ENCODE measurements at regions not wholly inside any gene's neighbourhood (a gene's known extent, or its start where the extent isn't known, plus 50 kb on each side); places are given as distances from the start of the nearest gene placed in this dataset.

- no peak for DNase-seq
- Histone ChIP-seq H2AFZ (ENCODE audit: insufficient read depth, low read depth, low read length, poor library complexity, severe bottlenecking) (no peak overlapping the region), H3K27ac (ENCODE audit: low read depth in 1 of 2, low read length in 2 of 2) (no peak overlapping the region), H3K9ac (ENCODE audit: insufficient read depth, low read length, poor library complexity, severe bottlenecking) (no peak overlapping the region), H3K9me3 (replicated peaks in 1 of 2; ENCODE audit: control insufficient read depth in 1 of 2, insufficient read depth in 1 of 2, low read length in 2 of 2) (peaks cover 0 to 5% of the 10 kb centered on the region in 2 donors), H3K79me2 (ENCODE audit: insufficient read depth, low read length) (no peaks in the 10 kb centered on the region), H3K36me3 (replicated peaks in 1 of 2; ENCODE audit: control insufficient read depth in 1 of 2, insufficient read depth in 2 of 2, low read length in 2 of 2) (no peaks in the 10 kb centered on the region), H3K4me3 (replicated peaks in 1 of 3; ENCODE audit: low read depth in 2 of 3, low read length in 3 of 3) (no peak overlapping the region), H3K27me3 (ENCODE audit: control insufficient read depth in 2 of 2, insufficient read depth in 2 of 2, low read length in 2 of 2) (no peaks in the 10 kb centered on the region), H3K4me1 (ENCODE audit: control insufficient read depth in 1 of 2, insufficient read depth in 2 of 2, low read length in 2 of 2) (no peaks in the 10 kb centered on the region), H3K4me2 (replicated peaks; ENCODE audit: extremely low read depth, low read length, poor library complexity, severe bottlenecking) (no peak overlapping the region), H4K20me1 (ENCODE audit: insufficient read depth, low read length) (no peaks in the 10 kb centered on the region)
- TF ChIP-seq CTCF (IDR thresholded peaks at IDR 0.05) = no peak
- peaks cover 0 to 12% (median 4%) of the 10 kb centered on the region in 7 donors for H3K9me3 Mint-ChIP-seq
- H3K27me3 Mint-ChIP-seq (ENCODE audit: low read depth in 3 of 3) = peaks cover 0 to 2% (median 0%) of the 10 kb centered on the region in 3 donors
- 43% methylated on average over 1 of the region's 2 CpGs for WGBS (ENCODE audit: insufficient coverage)
- no peak overlapping the region for H3K4me3 Mint-ChIP-seq
- H3K27ac Mint-ChIP-seq = no peak overlapping the region
- H3K4me1 Mint-ChIP-seq = no peaks in the 10 kb centered on the region
- no peaks in the 10 kb centered on the region for H3K36me3 Mint-ChIP-seq
- intact Hi-C loops (cut with micrococcal nuclease) = no loop called here
Observed at GRCh38 chr4:114527637-114528036, 71.0 kb upstream of the UGT8 start.

GRCh38 chr4:114535725-114536124 lies 62.9 kb upstream of the UGT8 start:
- H3K36me3 Mint-ChIP-seq = no peaks in the 10 kb centered on the region
- WGBS (ENCODE audit: insufficient coverage) = no CpG with 5 or more reads among the region's 1 CpG

More at GRCh38 chr4:114535725-114536124, 62.9 kb upstream of the UGT8 start:
- Histone ChIP-seq H3K27ac (ENCODE audit: low read depth in 1 of 2, low read length in 2 of 2) (no peak overlapping the region), H2AFZ (ENCODE audit: insufficient read depth, low read depth, low read length, poor library complexity, severe bottlenecking) (no peak overlapping the region), H3K79me2 (ENCODE audit: insufficient read depth, low read length) (no peaks in the 10 kb centered on the region), H3K4me2 (replicated peaks; ENCODE audit: extremely low read depth, low read length, poor library complexity, severe bottlenecking) (no peak overlapping the region), H3K9me3 (replicated peaks in 1 of 2; ENCODE audit: control insufficient read depth in 1 of 2, insufficient read depth in 1 of 2, low read length in 2 of 2) (no peaks in the 10 kb centered on the region), H3K27me3 (ENCODE audit: control insufficient read depth in 2 of 2, insufficient read depth in 2 of 2, low read length in 2 of 2) (no peaks in the 10 kb centered on the region), H3K4me3 (replicated peaks in 1 of 3; ENCODE audit: low read depth in 2 of 3, low read length in 3 of 3) (no peak overlapping the region), H3K9ac (ENCODE audit: insufficient read depth, low read length, poor library complexity, severe bottlenecking) (no peak overlapping the region), H4K20me1 (ENCODE audit: insufficient read depth, low read length) (no peaks in the 10 kb centered on the region), H3K4me1 (ENCODE audit: control insufficient read depth in 1 of 2, insufficient read depth in 2 of 2, low read length in 2 of 2) (no peaks in the 10 kb centered on the region), H3K36me3 (replicated peaks in 1 of 2; ENCODE audit: control insufficient read depth in 1 of 2, insufficient read depth in 2 of 2, low read length in 2 of 2) (no peaks in the 10 kb centered on the region)
- intact Hi-C loops (cut with micrococcal nuclease) = no loop called here
- no peak for TF ChIP-seq CTCF (IDR thresholded peaks at IDR 0.05)
- DNase-seq = no peak
- no peak overlapping the region for H3K27ac Mint-ChIP-seq
- peaks cover 0 to 3% (median 0%) of the 10 kb centered on the region in 7 donors for H3K9me3 Mint-ChIP-seq
- H3K27me3 Mint-ChIP-seq (ENCODE audit: low read depth in 3 of 3) = no peaks in the 10 kb centered on the region
- no peaks in the 10 kb centered on the region for H3K4me1 Mint-ChIP-seq
- no peak overlapping the region for H3K4me3 Mint-ChIP-seq

All from CD14-positive monocyte (primary cell).